ENCODE measurements at regions not wholly inside any gene's neighbourhood (a gene's known extent, or its start where the extent isn't known, plus 50 kb on each side); places are given as distances from the start of the nearest gene placed in this dataset.

- no peak for DNase-seq (ENCODE audit: low read depth, low spot score)
- POLR2A ChIA-PET = no interaction called here
- Histone ChIP-seq H3K4me3 (ENCODE audit: low read depth, low read length) (no peak overlapping the region), H3K27me3 (ENCODE audit: control insufficient read depth, insufficient read depth, low read length) (no peaks in the 10 kb centered on the region), H3K27ac (ENCODE audit: low read depth, low read length) (no peak overlapping the region), H3K9me3 (ENCODE audit: control insufficient read depth, insufficient read depth, low read length) (no peaks in the 10 kb centered on the region)
- CTCF ChIA-PET = no interaction called here
- TF ChIP-seq CTCF (IDR thresholded peaks at IDR 0.05; ENCODE audit: low read depth, low read length) = no peak
These were observed 138.4 kb upstream of the HNRNPA3 start for GRCh38 chr2:177074099-177074710.

- Histone ChIP-seq H3K27me3 (ENCODE audit: control insufficient read depth, insufficient read depth, low read length) (no peaks in the 10 kb centered on the region), H3K4me3 (ENCODE audit: low read depth, low read length) (no peak overlapping the region), H3K27ac (ENCODE audit: low read depth, low read length) (no peak overlapping the region), H3K9me3 (ENCODE audit: control insufficient read depth, insufficient read depth, low read length) (no peaks in the 10 kb centered on the region)
- no peak for TF ChIP-seq CTCF (IDR thresholded peaks at IDR 0.05; ENCODE audit: low read depth, low read length)
- DNase-seq (ENCODE audit: low read depth, low spot score) = no peak
- CTCF ChIA-PET = no interaction called here
- POLR2A ChIA-PET = interaction anchor here (0.6 kb wide), 1 partner anchor 27 kb away, joined by 4 read pairs; no protein-coding TSS in a partner anchor
These were observed 137.3 kb upstream of the HNRNPA3 start for GRCh38 chr2:177075254-177075653.

GRCh38 chr2:177076636-177077179, 135.9 kb upstream of the HNRNPA3 start:
- no peak for TF ChIP-seq CTCF (IDR thresholded peaks at IDR 0.05; ENCODE audit: low read depth, low read length)
- ChIA-PET CTCF (no interaction called here), POLR2A (no interaction called here)
- no peak overlapping the region for H3K4me3 ChIP-seq (ENCODE audit: low read depth, low read length)
- no peak for DNase-seq (ENCODE audit: low read depth, low spot score)
- H3K27ac ChIP-seq (ENCODE audit: low read depth, low read length) = no peak overlapping the region
- no peaks in the 10 kb centered on the region for H3K9me3 ChIP-seq (ENCODE audit: control insufficient read depth, insufficient read depth, low read length)
- no peaks in the 10 kb centered on the region for H3K27me3 ChIP-seq (ENCODE audit: control insufficient read depth, insufficient read depth, low read length)

- no peak overlapping the region for H3K27ac ChIP-seq (ENCODE audit: low read depth, low read length)
- no peak overlapping the region for H3K4me3 ChIP-seq (ENCODE audit: low read depth, low read length)
- POLR2A ChIA-PET = no interaction called here
- CTCF ChIA-PET = no interaction called here
- no peaks in the 10 kb centered on the region for H3K27me3 ChIP-seq (ENCODE audit: control insufficient read depth, insufficient read depth, low read length)
- H3K9me3 ChIP-seq (ENCODE audit: control insufficient read depth, insufficient read depth, low read length) = no peaks in the 10 kb centered on the region
- DNase-seq (ENCODE audit: low read depth, low spot score) = no peak
- no peak for TF ChIP-seq CTCF (IDR thresholded peaks at IDR 0.05; ENCODE audit: low read depth, low read length)
These were observed 134.8 kb upstream of the HNRNPA3 start for GRCh38 chr2:177077778-177078177.

GRCh38 chr2:177078416-177078815, 134.2 kb upstream of the HNRNPA3 start:
- Histone ChIP-seq H3K27me3 (ENCODE audit: control insufficient read depth, insufficient read depth, low read length) (no peaks in the 10 kb centered on the region), H3K9me3 (ENCODE audit: control insufficient read depth, insufficient read depth, low read length) (no peaks in the 10 kb centered on the region), H3K27ac (ENCODE audit: low read depth, low read length) (no peak overlapping the region), H3K4me3 (ENCODE audit: low read depth, low read length) (no peak overlapping the region)
- DNase-seq (ENCODE audit: low read depth, low spot score) = no peak
- CTCF ChIA-PET = no interaction called here
- TF ChIP-seq CTCF (IDR thresholded peaks at IDR 0.05; ENCODE audit: low read depth, low read length) = no peak
- POLR2A ChIA-PET = no interaction called here

Data from AG04450 (cell line).